NT2/D1 (cell line): ENCODE measurements at regions not wholly inside any gene's neighbourhood (a gene's known extent, or its start where the extent isn't known, plus 50 kb on each side); places are given as distances from the start of the nearest gene placed in this dataset.

Source experiments
- SUZ12 ChIP-seq: IDR thresholded peaks from 2 replicates; pipeline ENCODE4 v1.6.1; 2011; ENCODE audit not compliant: insufficient read length, insufficient read depth; ENCODE audit errors: extremely low read depth
- YY1 ChIP-seq: IDR thresholded peaks from 2 replicates; pipeline ENCODE4 v1.6.1; 2011; ENCODE audit not compliant: insufficient read length, insufficient read depth
- ZNF274 ChIP-seq: IDR thresholded peaks from 2 replicates; pipeline ENCODE4 v1.6.1; 2011; ENCODE audit warnings: mild to moderate bottlenecking, low read depth, low read length

DNA sequence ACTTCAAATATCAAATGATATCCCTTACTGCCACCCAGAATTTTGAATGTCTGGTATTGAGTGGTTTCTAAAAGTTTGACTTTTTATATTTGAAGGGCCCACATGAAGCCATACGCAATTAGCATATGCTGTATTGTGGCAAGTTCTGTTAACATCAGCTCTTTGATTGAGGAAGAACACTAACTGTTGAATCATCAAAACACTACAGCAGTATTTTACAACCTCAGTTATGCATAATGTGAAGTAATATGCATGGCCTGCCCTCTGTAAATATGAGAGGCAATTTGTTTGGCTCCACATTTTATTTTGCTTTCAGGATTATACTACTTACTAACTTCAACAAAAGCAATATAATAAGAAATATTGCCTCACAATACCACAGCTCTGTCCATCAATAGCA lies 62.2 kb upstream of the DMD start:
- TF ChIP-seq YY1: no peak
- TF ChIP-seq SUZ12: no peak
- TF ChIP-seq ZNF274: no peak
